H9 (cell line): ENCODE measurements at regions not wholly inside any gene's neighbourhood (a gene's known extent, or its start where the extent isn't known, plus 50 kb on each side); places are given as distances from the start of the nearest gene placed in this dataset.
A peak's percentile ranks its signal among the peaks of the same experiment; 100 is the strongest.

Experiments
- DNase-seq: peaks from one replicate; pipeline ENCODE4 v3.0.0-alpha.2; 2017
- H2AFZ ChIP-seq: one replicate; pipeline ENCODE4 v1.6.1; 2013; ENCODE audit warnings: mild to moderate bottlenecking, low read length, control low read depth, moderate library complexity
- H2AK5ac ChIP-seq: 2 replicates; pipeline ENCODE4 v1.6.1; 2013; ENCODE audit warnings: low read length, control low read depth, mixed read lengths; ENCODE audit not compliant: insufficient read length
- H2BK120ac ChIP-seq: one replicate; pipeline ENCODE4 v1.6.1; 2013; ENCODE audit warnings: low read depth, mild to moderate bottlenecking, low read length, control low read depth, inconsistent platforms; ENCODE audit not compliant: poor library complexity, severe bottlenecking
- H2BK12ac ChIP-seq: 2 replicates; pipeline ENCODE4 v1.6.1; 2013; ENCODE audit warnings: low read length, control low read depth, mixed read lengths, low read depth; ENCODE audit not compliant: insufficient read length
- H2BK15ac ChIP-seq: 2 replicates; pipeline ENCODE4 v1.6.1; 2013; ENCODE audit warnings: low read depth, low read length, control low read depth
- H2BK20ac ChIP-seq: one replicate; pipeline ENCODE4 v1.6.1; 2013; ENCODE audit warnings: low read depth, mild to moderate bottlenecking, low read length, control low read depth, inconsistent platforms; ENCODE audit not compliant: poor library complexity, severe bottlenecking
- H2BK5ac ChIP-seq: 2 replicates; pipeline ENCODE4 v1.6.1; 2013; ENCODE audit warnings: low read length, control low read depth, mixed read lengths; ENCODE audit not compliant: insufficient read length
- H3K14ac ChIP-seq: 2 replicates; pipeline ENCODE4 v1.6.1; 2013; ENCODE audit warnings: low read length, control low read depth; ENCODE audit not compliant: insufficient read depth
- H3K18ac ChIP-seq: 2 replicates; pipeline ENCODE4 v1.6.1; 2013; ENCODE audit warnings: low read depth, mild to moderate bottlenecking, mixed read lengths, low read length, control low read depth; ENCODE audit not compliant: insufficient read length
- H3K23ac ChIP-seq: 2 replicates; pipeline ENCODE4 v1.6.1; 2013; ENCODE audit warnings: low read length, control low read depth, mixed read lengths, low read depth; ENCODE audit not compliant: insufficient read length
- H3K23me2 ChIP-seq: 2 replicates; pipeline ENCODE4 v1.6.1; 2013; ENCODE audit warnings: low read depth, mild to moderate bottlenecking, mixed read lengths, low read length, control low read depth; ENCODE audit not compliant: insufficient read length, poor library complexity, severe bottlenecking
- H3K27ac ChIP-seq: 2 replicates; pipeline ENCODE4 v1.5.1; 2013; ENCODE audit warnings: low read length, control low read depth, mixed read lengths, low read depth; ENCODE audit not compliant: insufficient read length
- H3K27me3 ChIP-seq: 2 replicates; pipeline ENCODE4 v1.6.1; 2013; ENCODE audit warnings: low read length, control low read depth, inconsistent platforms; ENCODE audit not compliant: insufficient read depth
- H3K4ac ChIP-seq: 2 replicates; pipeline ENCODE4 v1.6.1; 2013; ENCODE audit warnings: low read depth, mild to moderate bottlenecking, control low read depth, inconsistent platforms, low read length, moderate library complexity
- H3K4me1 ChIP-seq: 2 replicates; pipeline ENCODE4 v1.6.1; 2013; ENCODE audit warnings: low read length, control low read depth, inconsistent platforms; ENCODE audit not compliant: insufficient read depth
- H3K4me2 ChIP-seq: 2 replicates; pipeline ENCODE4 v1.6.1; 2013; ENCODE audit warnings: low read length, control low read depth, mixed read lengths; ENCODE audit not compliant: insufficient read length, insufficient read depth
- H3K56ac ChIP-seq: 2 replicates; pipeline ENCODE4 v1.6.1; 2013; ENCODE audit warnings: low read depth, mild to moderate bottlenecking, mixed read lengths, low read length, control low read depth; ENCODE audit not compliant: insufficient read length
- H3K79me1 ChIP-seq: 2 replicates; pipeline ENCODE4 v1.6.1; 2013; ENCODE audit warnings: low read depth, mild to moderate bottlenecking, moderate library complexity, low read length, control low read depth, inconsistent platforms; ENCODE audit not compliant: insufficient read depth, poor library complexity, severe bottlenecking
- H3K79me2 ChIP-seq: 2 replicates; pipeline ENCODE4 v1.6.1; 2013; ENCODE audit warnings: low read length, control low read depth, inconsistent platforms; ENCODE audit not compliant: insufficient read depth
- H3K9ac ChIP-seq: 2 replicates; pipeline ENCODE4 v1.6.1; 2013; ENCODE audit warnings: low read length, control low read depth, mixed read lengths; ENCODE audit not compliant: insufficient read length; ENCODE audit errors: extremely low read depth
- H3K9me3 ChIP-seq: one replicate; pipeline ENCODE4 v1.6.1; 2013; ENCODE audit warnings: low read depth, low read length, inconsistent platforms; ENCODE audit not compliant: control insufficient read depth
- H3T11ph ChIP-seq: one replicate; pipeline ENCODE4 v1.6.1; 2013; ENCODE audit warnings: mild to moderate bottlenecking, low read length, control low read depth, inconsistent platforms
- H4K20me1 ChIP-seq: one replicate; pipeline ENCODE4 v1.6.1; 2013; ENCODE audit not compliant: control insufficient read depth, insufficient read length, insufficient read depth
- H4K5ac ChIP-seq: 2 replicates; pipeline ENCODE4 v1.6.1; 2013; ENCODE audit warnings: low read depth, mild to moderate bottlenecking, mixed read lengths, low read length, control low read depth; ENCODE audit not compliant: insufficient read length
- H4K8ac ChIP-seq: replicated peaks from 2 replicates; pipeline ENCODE4 v1.6.1; 2013; ENCODE audit warnings: low read length, control low read depth, mixed read lengths, low read depth; ENCODE audit not compliant: insufficient read length
- H4K91ac ChIP-seq: 2 replicates; pipeline ENCODE4 v1.6.1; 2013; ENCODE audit warnings: low read depth, mild to moderate bottlenecking, moderate library complexity, mixed read lengths, low read length, control low read depth; ENCODE audit not compliant: insufficient read length
- H3K27ac Mint-ChIP-seq, 3 experiments: 2 replicates in 2 of 3; 3 replicates in 1 of 3; pipeline ENCODE4 v1.8.0; 2020 to 2021; ENCODE audit warnings: mixed read lengths in 3 of 3, mild to moderate bottlenecking in 1 of 3, moderate library complexity in 1 of 3
- H3K27me3 Mint-ChIP-seq: 2 replicates; pipeline ENCODE4 v1.8.0; 2021; ENCODE audit warnings: low read depth, mild to moderate bottlenecking, moderate library complexity, mixed read lengths
- H3K36me3 Mint-ChIP-seq, 3 experiments: 2 replicates in 2 of 3; 3 replicates in 1 of 3; pipeline ENCODE4 v1.8.0; 2020 to 2021; ENCODE audit warnings: low read depth in 3 of 3, mixed read lengths in 3 of 3; ENCODE audit not compliant: insufficient read depth in 1 of 3
- H3K4me1 Mint-ChIP-seq, 2 experiments: 2 replicates each; pipeline ENCODE4 v1.8.0; 2020; ENCODE audit warnings: mixed read lengths in 2 of 2
- H3K4me3 Mint-ChIP-seq, 2 experiments: 2 replicates in 1 of 2; 3 replicates in 1 of 2; pipeline ENCODE4 v1.8.0; 2020 to 2021; ENCODE audit warnings: mild to moderate bottlenecking in 2 of 2, mixed read lengths in 2 of 2, moderate library complexity in 1 of 2
- H3K9me3 Mint-ChIP-seq, 2 experiments: 2 replicates in 1 of 2; 3 replicates in 1 of 2; pipeline ENCODE4 v1.8.0; 2020; ENCODE audit warnings: mild to moderate bottlenecking in 2 of 2, mixed read lengths in 2 of 2, moderate library complexity in 1 of 2
- WGBS: extraction: QIAGEN DNeasy Blood & Tissue Kit; methylation state at CpG from one replicate; pipeline ENCODE4 v1.1.7; 2013; ENCODE audit warnings: missing lambda C conversion rate, low lambda C conversion rate, mixed read lengths; ENCODE audit not compliant: insufficient read length; ENCODE audit errors: extremely low coverage; 5-methylcytosine and 5-hydroxymethylcytosine counted together
- TF ChIP-seq, protein P1 (sequence below): fragments of 200-600 bp; sonication (generic); conservative IDR thresholded peaks from 3 replicates; pipeline ENCODE4 v1.8.0; 2021; ENCODE audit warnings: antibody characterized with exemption, mild to moderate bottlenecking

- Histone ChIP-seq H3K79me1 (no peaks in the 10 kb centered on the region), H3K27me3 (no peaks in the 10 kb centered on the region), H3K27ac (no peak overlapping the region), H4K8ac (no peak overlapping the region), H3K56ac (no peak overlapping the region), H3T11ph (no peak overlapping the region), H3K4ac (no peak overlapping the region), H2BK15ac (no peak overlapping the region), H4K5ac (no peak overlapping the region), H2BK12ac (no peak overlapping the region), H3K18ac (no peak overlapping the region), H3K4me2 (no peak overlapping the region), H2AK5ac (no peak overlapping the region), H3K9ac (no peak overlapping the region), H2BK5ac (no peak overlapping the region), H3K23me2 (no peaks in the 10 kb centered on the region), H3K4me1 (no peaks in the 10 kb centered on the region), H3K23ac (no peak overlapping the region), H4K91ac (no peak overlapping the region), H3K79me2 (no peaks in the 10 kb centered on the region), H3K9me3 (no peaks in the 10 kb centered on the region), H2BK20ac (no peak overlapping the region), H3K14ac (no peak overlapping the region), H2AFZ (no peak overlapping the region), H2BK120ac (no peak overlapping the region), H4K20me1 (no peaks in the 10 kb centered on the region)
- H3K36me3 Mint-ChIP-seq, result no peaks in the 10 kb centered on the region
- no peaks in the 10 kb centered on the region for H3K27me3 Mint-ChIP-seq
- no peak for DNase-seq
- H3K9me3 Mint-ChIP-seq, result no peaks in the 10 kb centered on the region
- H3K4me3 Mint-ChIP-seq, result no peak overlapping the region
- WGBS, result no CpG with 5 or more reads among the region's 11 CpGs
- 0 out of 7 replicates have a peak overlapping the region, but pooled peaks of 1 of the 3 experiments have one; percentile 18 for H3K27ac Mint-ChIP-seq
- H3K4me1 Mint-ChIP-seq, result no peaks in the 10 kb centered on the region; a peak in 1 of 4 replicates
- TF ChIP-seq, protein P1, sequence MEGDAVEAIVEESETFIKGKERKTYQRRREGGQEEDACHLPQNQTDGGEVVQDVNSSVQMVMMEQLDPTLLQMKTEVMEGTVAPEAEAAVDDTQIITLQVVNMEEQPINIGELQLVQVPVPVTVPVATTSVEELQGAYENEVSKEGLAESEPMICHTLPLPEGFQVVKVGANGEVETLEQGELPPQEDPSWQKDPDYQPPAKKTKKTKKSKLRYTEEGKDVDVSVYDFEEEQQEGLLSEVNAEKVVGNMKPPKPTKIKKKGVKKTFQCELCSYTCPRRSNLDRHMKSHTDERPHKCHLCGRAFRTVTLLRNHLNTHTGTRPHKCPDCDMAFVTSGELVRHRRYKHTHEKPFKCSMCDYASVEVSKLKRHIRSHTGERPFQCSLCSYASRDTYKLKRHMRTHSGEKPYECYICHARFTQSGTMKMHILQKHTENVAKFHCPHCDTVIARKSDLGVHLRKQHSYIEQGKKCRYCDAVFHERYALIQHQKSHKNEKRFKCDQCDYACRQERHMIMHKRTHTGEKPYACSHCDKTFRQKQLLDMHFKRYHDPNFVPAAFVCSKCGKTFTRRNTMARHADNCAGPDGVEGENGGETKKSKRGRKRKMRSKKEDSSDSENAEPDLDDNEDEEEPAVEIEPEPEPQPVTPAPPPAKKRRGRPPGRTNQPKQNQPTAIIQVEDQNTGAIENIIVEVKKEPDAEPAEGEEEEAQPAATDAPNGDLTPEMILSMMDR, result no peak
These were observed 64.8 kb upstream of the BACH1 start for GRCh38 chr21:29233611-29234540.
